Endothelial cell of umbilical vein (primary cell): ENCODE measurements at regions not wholly inside any gene's neighbourhood (a gene's known extent, or its start where the extent isn't known, plus 50 kb on each side); places are given as distances from the start of the nearest gene placed in this dataset.
A peak's percentile ranks its signal among the peaks of the same experiment; 100 is the strongest.

Experiments
- BruUV-seq: library from RNA; stranded (reverse); fragments of 400-500 nt; replicated peaks from 2 replicates; lab custom pipeline; 2021; lab: Mats Ljungman, UMichigan
- CTCF ChIA-PET: fragments of 300-600, 350-600 bp; sonication (Branson Sonifier 250); formaldehyde crosslinking; loops from one replicate; lab custom pipeline; 2021; ENCODE audit warnings: antibody characterized with exemption, inconsistent platforms; lab: Charles Lee
- POLR2A ChIA-PET: fragments of 300-600, 350-600 bp; sonication (Branson Sonifier 250); formaldehyde crosslinking; loops from one replicate; lab custom pipeline; 2021; ENCODE audit warnings: antibody characterized with exemption, inconsistent platforms; lab: Charles Lee
- DNase-seq: peaks from one replicate; pipeline ENCODE4 v3.0.0-alpha.2; 2011; ENCODE audit warnings: low read depth, low spot score
- FAIRE-seq: peaks from 2 replicates; lab custom pipeline; 2011; peaks lifted over from hg19 to GRCh38; lab: Jason Lieb, UNC
- H2AFZ ChIP-seq: 2 replicates; pipeline ENCODE4 v1.6.0; 2012; ENCODE audit warnings: low read depth, low read length, control low read depth, inconsistent platforms
- H3K27ac ChIP-seq: 2 replicates; pipeline ENCODE4 v1.5.1; 2011; ENCODE audit warnings: low read depth, mild to moderate bottlenecking, control low read depth, low read length, moderate library complexity; ENCODE audit not compliant: insufficient read depth
- H3K27me3 ChIP-seq, 2 experiments: 2 replicates each; pipeline versions ENCODE4 v1.6.0 to v1.6.1; 2011; ENCODE audit warnings: low read length in 2 of 2, mixed read lengths in 1 of 2; ENCODE audit not compliant: control insufficient read depth in 2 of 2, insufficient read depth in 2 of 2
- H3K36me3 ChIP-seq, 2 experiments: 2 replicates in 1 of 2; 3 replicates in 1 of 2; pipeline ENCODE4 v1.5.1; 2011; ENCODE audit warnings: low read length in 2 of 2, mild to moderate bottlenecking in 1 of 2, moderate library complexity in 1 of 2; ENCODE audit not compliant: control insufficient read depth in 2 of 2, insufficient read depth in 2 of 2; ENCODE audit errors: extremely low read depth in 1 of 2
- H3K4me1 ChIP-seq: 3 replicates; pipeline ENCODE4 v1.5.1; 2011; ENCODE audit warnings: mild to moderate bottlenecking, low read length; ENCODE audit not compliant: control insufficient read depth, insufficient read depth; ENCODE audit errors: extremely low read depth
- H3K4me2 ChIP-seq: 2 replicates; pipeline ENCODE4 v1.6.1; 2011; ENCODE audit warnings: low read length, control low read depth, mixed read lengths; ENCODE audit not compliant: insufficient read depth
- H3K4me3 ChIP-seq, 3 experiments: fragments of 200-600 bp in 1 of 3; sonication (generic), shearing (Covaris generic) in 1 of 3; replicated peaks in 1 of 3; 2 replicates each; pipeline ENCODE4 v1.5.1; 2011 to 2016; ENCODE audit warnings: control low read depth in 3 of 3, low read length in 3 of 3, mild to moderate bottlenecking in 2 of 3, inconsistent platforms in 1 of 3, low read depth in 1 of 3, moderate library complexity in 1 of 3; ENCODE audit not compliant: insufficient read depth in 1 of 3
- H3K79me2 ChIP-seq: 2 replicates; pipeline ENCODE4 v1.6.0; 2012; ENCODE audit warnings: low read length, inconsistent platforms; ENCODE audit not compliant: control insufficient read depth, insufficient read depth
- H3K9ac ChIP-seq: replicated peaks from 2 replicates; pipeline ENCODE3; 2011; ENCODE audit warnings: low read length, control low read depth; ENCODE audit not compliant: insufficient read depth; ENCODE audit errors: extremely low read depth
- H3K9me1 ChIP-seq: replicated peaks from 3 replicates; pipeline ENCODE4 v1.6.0; 2011; ENCODE audit warnings: mild to moderate bottlenecking, low read length; ENCODE audit not compliant: control insufficient read depth, insufficient read depth; ENCODE audit errors: extremely low read depth
- H3K9me3 ChIP-seq: replicated peaks from 2 replicates; pipeline ENCODE4 v1.5.1; 2012; ENCODE audit warnings: low read length, inconsistent platforms; ENCODE audit not compliant: control insufficient read depth, insufficient read depth
- H4K20me1 ChIP-seq: replicated peaks from 2 replicates; pipeline ENCODE3; 2011; ENCODE audit warnings: mild to moderate bottlenecking, low read length; ENCODE audit not compliant: control insufficient read depth, insufficient read depth; ENCODE audit errors: extremely low read depth
- CTCF ChIP-seq, 2 donors: IDR thresholded peaks; 1 replicate in 1 of 2; 2 replicates in 1 of 2; pipeline ENCODE4 v1.5.1; 2011; ENCODE audit warnings: low read length in 2 of 2, mild to moderate bottlenecking in 2 of 2, moderate library complexity in 2 of 2, control low read depth in 1 of 2, inconsistent platforms in 1 of 2, low read depth in 1 of 2; ENCODE audit not compliant: insufficient read depth in 1 of 2; ENCODE audit errors: extremely low read depth in 1 of 2
- EZH2 ChIP-seq: IDR thresholded peaks from 2 replicates; pipeline ENCODE4 v1.6.1; 2012; ENCODE audit warnings: borderline replicate concordance, low read depth, mild to moderate bottlenecking, moderate library complexity, low read length, inconsistent platforms; ENCODE audit not compliant: severe bottlenecking
- FOS ChIP-seq: IDR thresholded peaks from 2 replicates; pipeline ENCODE4 v1.6.1; 2011; ENCODE audit warnings: mild to moderate bottlenecking, low read length, moderate library complexity, borderline replicate concordance; ENCODE audit not compliant: insufficient read depth
- GATA2 ChIP-seq: IDR thresholded peaks from 2 replicates; pipeline ENCODE4 v1.7.0; 2011; ENCODE audit warnings: low read depth, mild to moderate bottlenecking, moderate library complexity, mixed read lengths, low read length; ENCODE audit not compliant: insufficient read length, insufficient read depth
- JUN ChIP-seq: IDR thresholded peaks from 2 replicates; pipeline ENCODE4 v1.6.1; 2011; ENCODE audit warnings: borderline replicate concordance, low read depth; ENCODE audit not compliant: insufficient read length, insufficient read depth
- MAX ChIP-seq: IDR thresholded peaks from 2 replicates; pipeline ENCODE4 v1.6.1; 2011; ENCODE audit not compliant: insufficient read depth, insufficient read length
- MYC ChIP-seq: IDR thresholded peaks from one replicate; pipeline ENCODE4 v1.6.1; 2011; ENCODE audit warnings: mild to moderate bottlenecking, low read depth, low read length
- POLR2A ChIP-seq: IDR thresholded peaks from 2 replicates; pipeline ENCODE4 v1.6.1; 2012; ENCODE audit warnings: low read depth, mild to moderate bottlenecking, control low read depth, low read length
- dilution Hi-C: fragments of 300-500 bp; cut with MboI; formaldehyde crosslinking; loops from one replicate; pipeline ENCODE4 v1.15.0; 2019; ENCODE audit warnings: low sequenced_read_pairs; ENCODE audit not compliant: extremely low pct_ligation_motif_present
- intact Hi-C: fragments of 100-400 bp; cut with micrococcal nuclease; formaldehyde crosslinking; loops from one replicate; pipeline ENCODE4 v1.10.0; 2022

- FAIRE-seq = no peak
- Histone ChIP-seq H3K4me3 (no peak overlapping the region), H2AFZ (no peak overlapping the region), H3K4me1 (peaks cover 13% of the 10 kb centered on the region), H3K27me3 (no peaks in the 10 kb centered on the region), H3K4me2 (no peak overlapping the region), H3K9me3 (no peaks in the 10 kb centered on the region), H3K9me1 (no peaks in the 10 kb centered on the region), H3K9ac (no peak overlapping the region), H3K79me2 (no peaks in the 10 kb centered on the region), H4K20me1 (no peaks in the 10 kb centered on the region), H3K27ac (no peak overlapping the region), H3K36me3 (no peaks in the 10 kb centered on the region)
- no peak for DNase-seq
- BruUV-seq = no TSS peak
- POLR2A ChIA-PET = no interaction called here
- CTCF ChIA-PET = interaction anchor here (1.2 to 3.8 kb wide), 2 partner anchors 11 to 51 kb away, joined by 3 to 21 read pairs; no protein-coding TSS in a partner anchor
- dilution Hi-C loops (no loop called here), intact Hi-C loops (loop anchor here (2.0 kb wide), 1 partner anchor 51 kb away; no protein-coding TSS in a partner anchor)
- no peak for TF ChIP-seq MAX
- no peak for TF ChIP-seq FOS
- TF ChIP-seq EZH2 = no peak
- TF ChIP-seq MYC = no peak
- no peak for TF ChIP-seq POLR2A
- no peak for TF ChIP-seq GATA2
- no peak for TF ChIP-seq JUN
Measured at GRCh38 chr4:158043971-158044618, 128.7 kb downstream of the GASK1B start.

GRCh38 chr4:158042591-158043030, 130.2 kb downstream of the GASK1B start:
- H4K20me1 ChIP-seq = no peaks in the 10 kb centered on the region
- H3K79me2 ChIP-seq = no peaks in the 10 kb centered on the region
- H3K4me1 ChIP-seq = peaks cover 13% of the 10 kb centered on the region
- H3K27ac ChIP-seq = no peak overlapping the region
- no peaks in the 10 kb centered on the region for H3K9me3 ChIP-seq
- ChIA-PET POLR2A (no interaction called here), CTCF (interaction anchor here (1.0 to 3.8 kb wide), 3 partner anchors 9 to 127 kb away, joined by 3 to 21 read pairs (median 3); no protein-coding TSS in a partner anchor)
- dilution Hi-C loops = no loop called here
- TF ChIP-seq CTCF (IDR thresholded peaks at IDR 0.05; ENCODE audit: extremely low read depth in 1 of 2, insufficient read depth in 1 of 2, low read depth in 1 of 2, low read length in 2 of 2) = no peak
- peak; percentile 32 for TF ChIP-seq GATA2
- no peaks in the 10 kb centered on the region for H3K36me3 ChIP-seq
- no peaks in the 10 kb centered on the region for H3K27me3 ChIP-seq
- H3K4me2 ChIP-seq = peak overlapping the region; percentile 18
- peak; percentile 12 for FAIRE-seq
- no peak overlapping the region for H3K9ac ChIP-seq
- H3K9me1 ChIP-seq = no peaks in the 10 kb centered on the region
- no TSS peak for BruUV-seq
- intact Hi-C loops = loop anchor here (1.0 to 2.0 kb wide), 2 partner anchors 9 to 50 kb away; no protein-coding TSS in a partner anchor
- no peak overlapping the region for H3K4me3 ChIP-seq
- H2AFZ ChIP-seq = no peak overlapping the region
- peak; percentile 60 for DNase-seq
